BLaER1 treated with 17β-estradiol and CSF1 and Interleukin-3, amounts not matched to agents 10 nM and 100 nM (cell line): ENCODE measurements at regions not wholly inside any gene's neighbourhood (a gene's known extent, or its start where the extent isn't known, plus 50 kb on each side); places are given as distances from the start of the nearest gene placed in this dataset.
"Not testable (repeated sequence)": the region's sequence is repeated elsewhere in the genome, so short reads cannot be mapped to it uniquely, and the experiment has no call there.

Experiments
- H3K27ac ChIP-seq, 11 experiments: shearing (Covaris generic); formaldehyde crosslinking; 2 replicates each; pipeline ENCODE4 v1.8.1; 2022
- H3K27me3 ChIP-seq, 11 experiments: shearing (Covaris generic); formaldehyde crosslinking; 2 replicates each; pipeline ENCODE4 v1.8.1; 2022
- H3K36me3 ChIP-seq, 11 experiments: shearing (Covaris generic); formaldehyde crosslinking; 2 replicates each; pipeline ENCODE4 v1.8.1; 2022
- H3K4me1 ChIP-seq, 10 experiments: shearing (Covaris generic); formaldehyde crosslinking; 2 replicates each; pipeline ENCODE4 v1.8.1; 2022
- H3K4me2 ChIP-seq, 11 experiments: shearing (Covaris generic); formaldehyde crosslinking; 2 replicates each; pipeline ENCODE4 v1.8.1; 2022
- H3K4me3 ChIP-seq, 10 experiments: shearing (Covaris generic); formaldehyde crosslinking; 2 replicates each; pipeline ENCODE4 v1.8.1; 2022
- H3K9ac ChIP-seq, 11 experiments: shearing (Covaris generic); formaldehyde crosslinking; 2 replicates each; pipeline ENCODE4 v1.8.1; 2022
- H3K9me3 ChIP-seq, 11 experiments: shearing (Covaris generic); formaldehyde crosslinking; replicated peaks in 1 of 11; 2 replicates each; pipeline ENCODE4 v1.8.1; 2022
- H4K20me1 ChIP-seq, 11 experiments: shearing (Covaris generic); formaldehyde crosslinking; 2 replicates each; pipeline ENCODE4 v1.8.1; 2022
- Cebpa-rat ChIP-seq, 11 experiments: shearing (Covaris generic); IDR thresholded peaks; 2 replicates each; pipeline ENCODE4 v1.8.1; 2022

DNA sequence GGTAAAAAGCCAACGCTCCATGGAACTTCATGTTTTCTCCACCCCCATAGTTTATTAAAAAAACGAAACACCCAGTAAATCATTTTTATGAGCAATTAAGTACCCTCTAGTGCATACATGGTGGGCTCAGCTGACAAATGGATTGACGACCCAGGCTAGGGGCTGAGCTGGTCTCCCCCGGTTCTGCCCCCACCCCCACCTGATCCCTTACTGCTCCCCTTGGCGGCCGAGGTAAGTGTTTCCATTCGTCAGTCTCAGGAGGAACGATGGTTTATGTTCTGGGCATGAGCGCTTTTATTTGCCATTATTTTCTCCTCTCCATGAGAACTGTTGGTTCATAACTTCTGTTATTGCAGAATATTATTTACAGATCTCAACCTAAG is 233.9 kb upstream of the C1orf174 start:
- no peak overlapping the region for H3K9ac ChIP-seq
- H3K4me1 ChIP-seq = peaks cover 6 to 36% (median 22%) of the 10 kb centered on the region in 10 experiments
- H4K20me1 ChIP-seq = no peaks in the 10 kb centered on the region
- no peak overlapping the region for H3K4me2 ChIP-seq
- H3K4me3 ChIP-seq = no peak overlapping the region
- H3K27ac ChIP-seq = no peak overlapping the region
- H3K27me3 ChIP-seq = peaks cover 15 to 33% (median 21%) of the 10 kb centered on the region in 11 experiments
- H3K36me3 ChIP-seq = no peaks in the 10 kb centered on the region
- no peak for TF ChIP-seq Cebpa-rat (IDR thresholded peaks at IDR 0.05)
- peaks cover 19 to 29% (median 23%) of the 10 kb centered on the region in 11 experiments; a peak in 21 of 22 replicates for H3K9me3 ChIP-seq

DNA sequence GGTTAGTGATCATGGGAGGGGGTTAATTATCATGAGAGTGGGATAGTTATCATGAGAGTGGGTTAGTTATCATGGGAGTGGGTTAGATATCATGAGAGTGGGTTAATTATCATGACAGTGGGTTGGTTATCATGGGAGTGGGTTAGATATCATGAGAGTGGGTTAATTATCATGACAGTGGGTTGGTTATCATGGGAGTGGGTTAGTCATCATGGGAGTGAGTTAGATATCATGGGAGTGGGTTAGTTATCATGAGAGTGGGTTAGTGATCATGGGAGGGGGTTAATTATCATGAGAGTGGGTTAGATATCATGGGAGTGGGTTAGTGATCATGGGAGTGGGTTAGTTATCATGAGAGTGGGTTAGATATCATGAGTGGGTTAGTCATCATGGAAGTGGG is 235.8 kb upstream of the C1orf174 start:
- peaks cover 0 to 14% (median 2%) of the 10 kb centered on the region in 11 experiments; a peak in 6 of 22 replicates for H3K27me3 ChIP-seq
- not testable (repeated sequence) for H3K9ac ChIP-seq, H3K4me3 ChIP-seq, H3K4me2 ChIP-seq, H3K36me3 ChIP-seq, H4K20me1 ChIP-seq, H3K27ac ChIP-seq
- H3K4me1 ChIP-seq = peaks cover 8 to 28% (median 24%) of the 10 kb centered on the region in 10 experiments
- H3K9me3 ChIP-seq = peaks cover 19 to 29% (median 23%) of the 10 kb centered on the region in 11 experiments; a peak in 21 of 22 replicates

DNA sequence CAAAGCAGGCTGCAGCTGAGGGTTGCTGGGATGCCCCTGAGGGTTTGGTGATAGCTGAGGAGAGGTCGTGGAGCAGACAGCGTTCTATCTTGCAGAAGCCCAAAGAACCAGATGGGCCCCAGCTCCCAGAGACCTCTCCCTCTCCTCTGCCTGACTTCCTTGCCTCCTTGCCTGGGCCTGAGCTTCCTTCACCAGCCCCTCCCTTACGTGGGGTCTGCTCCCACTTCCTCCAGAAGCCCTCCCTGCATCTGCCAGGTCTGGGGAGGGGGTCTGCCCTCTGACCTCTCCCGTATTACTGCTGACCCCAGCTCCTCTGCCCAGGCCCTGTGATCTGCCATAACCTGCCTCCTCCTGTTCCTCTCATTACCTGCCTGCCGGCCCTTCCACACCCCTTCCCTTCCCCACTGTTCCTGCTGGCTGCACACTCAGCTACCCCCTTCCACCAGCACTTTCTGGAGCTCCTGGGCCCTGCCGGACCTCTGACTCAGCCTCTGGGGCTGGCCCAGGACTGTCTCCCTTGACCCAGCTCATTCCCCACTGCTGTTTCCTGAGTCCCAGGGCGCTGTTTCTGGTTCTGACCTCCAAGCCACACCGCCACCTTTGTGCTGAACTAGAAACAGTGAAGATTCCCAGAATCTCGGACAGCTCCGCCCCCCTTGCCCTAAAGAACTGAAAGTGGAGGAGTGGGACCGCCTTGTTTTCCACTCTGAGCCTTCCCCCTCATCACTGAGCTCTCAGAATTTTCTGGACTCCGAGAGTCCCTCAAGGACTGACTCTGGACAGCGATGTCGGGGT is 237.7 kb upstream of the C1orf174 start:
- Histone ChIP-seq H3K27me3 (peaks cover 0 to 6% (median 0%) of the 10 kb centered on the region in 11 experiments; a peak in 1 of 22 replicates), H3K4me1 (peaks cover 8 to 29% (median 28%) of the 10 kb centered on the region in 10 experiments), H3K27ac (no peak overlapping the region), H3K9ac (no peak overlapping the region), H3K36me3 (no peaks in the 10 kb centered on the region), H4K20me1 (no peaks in the 10 kb centered on the region), H3K4me3 (no peak overlapping the region), H3K4me2 (peak overlapping the region in 9 of 11 experiments; percentile 51 to 85 (median 80); a peak in 16 of 22 replicates), H3K9me3 (peaks cover 19 to 29% (median 23%) of the 10 kb centered on the region in 11 experiments; a peak in 21 of 22 replicates)
- TF ChIP-seq Cebpa-rat (IDR thresholded peaks at IDR 0.05) = no peak

DNA sequence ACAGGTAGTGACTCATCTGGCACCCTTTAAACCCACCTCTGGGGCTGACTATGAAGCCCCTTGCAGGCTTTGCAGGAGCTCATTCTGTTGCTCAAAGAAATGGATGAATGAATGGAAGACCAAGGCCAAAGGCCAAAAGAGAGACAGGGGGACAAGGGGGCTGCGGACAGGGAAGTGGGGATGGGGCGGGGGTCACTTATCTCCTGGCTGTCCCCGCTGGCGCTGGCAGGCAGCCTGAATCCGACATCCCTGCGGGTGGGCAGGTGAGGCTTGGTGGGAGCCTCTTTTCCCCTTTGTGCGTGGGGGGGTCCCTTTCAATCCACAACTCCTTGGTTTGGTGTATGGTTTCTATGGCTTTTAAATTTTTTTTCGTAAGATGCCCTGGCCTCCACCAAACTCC is 239.6 kb upstream of the C1orf174 start:
- no peak for TF ChIP-seq Cebpa-rat (IDR thresholded peaks at IDR 0.05)
- H3K27ac ChIP-seq = no peak overlapping the region
- H4K20me1 ChIP-seq = no peaks in the 10 kb centered on the region
- H3K4me3 ChIP-seq = no peak overlapping the region
- peaks cover 19 to 29% (median 23%) of the 10 kb centered on the region in 11 experiments; a peak in 21 of 22 replicates for H3K9me3 ChIP-seq
- H3K4me2 ChIP-seq = peak overlapping the region in 6 of 11 experiments; percentile 51 to 85 (median 80); a peak in 8 of 22 replicates
- H3K27me3 ChIP-seq = peaks cover 0 to 6% (median 0%) of the 10 kb centered on the region in 11 experiments; a peak in 1 of 22 replicates
- no peak overlapping the region for H3K9ac ChIP-seq
- peaks cover 8 to 29% (median 28%) of the 10 kb centered on the region in 10 experiments for H3K4me1 ChIP-seq
- H3K36me3 ChIP-seq = no peaks in the 10 kb centered on the region

DNA sequence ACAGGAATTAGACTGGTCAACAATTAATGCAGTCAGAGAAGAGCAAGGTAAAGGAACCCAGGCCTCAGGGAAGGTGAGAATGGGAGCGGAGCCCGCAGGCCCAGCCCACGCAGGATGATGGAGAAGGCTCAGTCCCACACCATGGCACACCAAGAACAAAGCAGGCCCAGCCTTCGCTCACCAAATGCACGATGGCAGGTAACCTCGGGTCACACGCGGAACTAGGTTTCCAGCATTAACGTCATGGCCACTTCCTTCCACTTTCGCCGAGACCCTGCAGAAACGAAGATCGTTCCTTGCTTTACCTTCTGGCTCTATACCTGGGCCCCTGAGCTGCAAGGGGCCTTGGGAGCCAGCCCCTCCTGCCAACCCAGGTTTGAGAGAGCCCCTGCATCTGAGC is 240.2 kb upstream of the C1orf174 start:
- no peak overlapping the region for H3K27ac ChIP-seq
- TF ChIP-seq Cebpa-rat (IDR thresholded peaks at IDR 0.05) = no peak

DNA sequence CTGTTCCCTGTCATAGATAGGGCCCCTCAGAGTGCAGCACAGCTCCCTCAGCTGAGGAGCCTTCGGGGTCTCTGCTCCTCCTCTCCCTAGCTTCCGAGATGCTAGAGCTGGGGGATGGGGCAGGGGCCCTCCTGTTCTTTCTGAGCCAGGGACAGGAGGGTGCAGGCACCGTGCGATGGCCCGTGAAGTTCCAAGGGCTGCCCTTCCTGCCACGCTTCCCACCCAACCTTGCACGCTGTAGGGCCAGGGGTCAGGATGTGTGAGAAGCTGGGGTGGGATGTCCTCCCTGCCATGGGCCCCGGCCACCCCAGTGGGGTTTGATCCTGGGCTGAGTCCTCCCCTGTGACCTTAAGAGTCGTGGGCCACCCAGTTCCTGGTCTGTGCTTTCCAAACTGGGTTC is 240.7 kb upstream of the C1orf174 start:
- Histone ChIP-seq H3K36me3 (no peaks in the 10 kb centered on the region), H3K9me3 (peaks cover 12 to 21% (median 18%) of the 10 kb centered on the region in 11 experiments; a peak in 21 of 22 replicates), H4K20me1 (no peaks in the 10 kb centered on the region), H3K4me1 (peaks cover 8 to 29% (median 28%) of the 10 kb centered on the region in 10 experiments), H3K4me3 (no peak overlapping the region), H3K4me2 (peak overlapping the region in 8 of 11 experiments; percentile 29 to 53 (median 46); a peak in 15 of 22 replicates), H3K9ac (no peak overlapping the region), H3K27me3 (peaks cover 0 to 6% (median 0%) of the 10 kb centered on the region in 11 experiments; a peak in 1 of 22 replicates), H3K27ac (no peak overlapping the region)
- TF ChIP-seq Cebpa-rat (IDR thresholded peaks at IDR 0.05) = no peak

More for the DNA sequence above, 240.2 kb upstream of the C1orf174 start:
- no peaks in the 10 kb centered on the region for H3K36me3 ChIP-seq
- H3K4me1 ChIP-seq = peaks cover 8 to 29% (median 28%) of the 10 kb centered on the region in 10 experiments
- no peaks in the 10 kb centered on the region for H4K20me1 ChIP-seq
- H3K4me3 ChIP-seq = no peak overlapping the region
- H3K9me3 ChIP-seq = peaks cover 18 to 25% (median 23%) of the 10 kb centered on the region in 11 experiments; a peak in 21 of 22 replicates
- H3K9ac ChIP-seq = no peak overlapping the region
- H3K4me2 ChIP-seq = peak overlapping the region in 8 of 11 experiments; percentile 29 to 53 (median 46); a peak in 6 of 22 replicates
- peaks cover 0 to 6% (median 0%) of the 10 kb centered on the region in 11 experiments; a peak in 1 of 22 replicates for H3K27me3 ChIP-seq

DNA sequence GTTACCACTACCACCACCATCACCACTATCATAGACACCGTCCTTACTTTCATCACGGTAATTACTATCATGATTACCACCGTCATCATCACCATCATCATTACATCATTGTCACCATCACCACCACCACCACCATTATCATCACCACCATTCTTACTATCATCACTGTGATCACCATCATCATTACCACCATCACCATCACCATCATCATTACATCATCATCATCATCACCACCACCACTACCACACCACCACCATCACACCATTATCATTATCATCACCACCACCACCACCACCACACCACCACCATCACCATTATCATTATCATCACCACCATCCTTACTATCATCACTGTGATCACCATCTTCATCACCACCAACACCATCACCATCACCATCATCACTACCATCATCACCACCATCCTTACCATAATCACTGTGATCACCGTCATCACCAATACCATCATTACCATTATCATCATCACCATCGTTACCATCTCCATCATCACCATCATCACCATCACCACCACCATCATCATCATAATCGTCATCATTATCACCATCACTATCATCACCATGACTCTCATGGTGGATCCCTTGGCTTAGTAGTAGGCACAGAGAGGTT is 244.4 kb upstream of the C1orf174 start:
- Histone ChIP-seq H3K27ac (no peak overlapping the region), H3K9me3 (no peaks in the 10 kb centered on the region), H3K9ac (no peak overlapping the region), H3K4me2 (no peak overlapping the region), H4K20me1 (no peaks in the 10 kb centered on the region), H3K4me3 (no peak overlapping the region), H3K36me3 (no peaks in the 10 kb centered on the region), H3K27me3 (no peaks in the 10 kb centered on the region), H3K4me1 (peaks cover 0 to 13% (median 11%) of the 10 kb centered on the region in 10 experiments; a peak in 16 of 20 replicates)
- TF ChIP-seq Cebpa-rat (IDR thresholded peaks at IDR 0.05) = no peak

DNA sequence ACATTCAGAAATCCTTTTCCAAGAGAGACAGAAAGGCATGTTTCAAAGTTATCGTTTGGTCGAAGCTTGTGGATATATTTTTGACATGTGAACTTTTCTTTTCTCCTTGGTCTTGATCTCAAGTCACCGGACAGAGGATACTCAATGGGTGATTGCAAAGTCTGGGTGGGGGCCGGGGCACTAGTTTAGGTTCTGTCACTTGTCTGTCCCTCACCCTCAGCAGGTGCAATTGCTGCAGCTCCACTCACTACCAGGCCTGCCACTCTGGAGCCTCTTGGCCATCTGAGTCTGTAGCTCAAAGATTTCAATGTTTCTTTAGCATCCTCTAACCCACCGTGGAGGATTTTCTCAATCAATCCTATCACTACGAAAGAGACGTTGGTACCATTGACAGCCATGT is 246.0 kb upstream of the C1orf174 start:
- Histone ChIP-seq H3K4me3 (no peak overlapping the region), H3K9ac (no peak overlapping the region), H3K4me1 (peaks cover 0 to 11% (median 5%) of the 10 kb centered on the region in 10 experiments; a peak in 10 of 20 replicates), H3K36me3 (no peaks in the 10 kb centered on the region), H3K9me3 (no peaks in the 10 kb centered on the region), H4K20me1 (no peaks in the 10 kb centered on the region), H3K4me2 (no peak overlapping the region), H3K27me3 (no peaks in the 10 kb centered on the region), H3K27ac (no peak overlapping the region)
- TF ChIP-seq Cebpa-rat (IDR thresholded peaks at IDR 0.05) = no peak

DNA sequence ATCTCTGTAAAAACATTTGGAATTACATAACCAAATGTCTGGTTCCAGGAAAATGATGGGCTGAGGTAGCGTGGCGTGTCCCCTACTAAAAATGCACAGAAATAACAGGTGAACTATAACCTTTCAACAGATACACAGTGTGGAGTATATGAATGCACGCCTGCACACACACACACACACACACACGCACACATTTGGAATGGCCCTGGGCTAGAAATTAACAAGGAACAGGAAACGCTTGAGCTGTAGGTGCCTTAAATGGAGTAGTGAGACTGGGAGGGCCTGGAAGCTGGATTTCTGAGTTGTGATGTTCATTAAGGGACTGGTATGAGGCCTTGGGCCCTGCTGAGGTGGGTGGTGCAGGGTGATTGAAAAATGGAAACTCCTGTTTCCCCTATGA is 246.5 kb upstream of the C1orf174 start:
- Histone ChIP-seq H3K27me3 (no peaks in the 10 kb centered on the region), H3K9me3 (no peaks in the 10 kb centered on the region), H3K27ac (no peak overlapping the region), H3K4me3 (no peak overlapping the region), H3K9ac (no peak overlapping the region), H4K20me1 (no peaks in the 10 kb centered on the region), H3K36me3 (no peaks in the 10 kb centered on the region), H3K4me2 (no peak overlapping the region), H3K4me1 (peaks cover 0 to 9% (median 4%) of the 10 kb centered on the region in 10 experiments; a peak in 7 of 20 replicates)
- no peak for TF ChIP-seq Cebpa-rat (IDR thresholded peaks at IDR 0.05)
